IMR-90 (cell line): ENCODE measurements at regions not wholly inside any gene's neighbourhood (a gene's known extent, or its start where the extent isn't known, plus 50 kb on each side); places are given as distances from the start of the nearest gene placed in this dataset.

Experiments used
- ATAC-seq: fragments of 200-7000 bp; cut with Tn5 transposase; 2 replicates; pipeline ENCODE4 v1.9.1; 2020; ENCODE audit warnings: low read depth, mild to moderate bottlenecking, moderate library complexity
- BruUV-seq: library from RNA; stranded (reverse); fragments of 400-500 nt; replicated peaks from 2 replicates; lab custom pipeline; 2021; lab: Mats Ljungman, UMichigan
- CTCF ChIA-PET: fragments of 300-600 bp; formaldehyde crosslinking; extraction: SDS; loops from one replicate; lab custom pipeline; 2021; ENCODE audit warnings: antibody characterized with exemption; lab: Yijun Ruan, JAX
- POLR2A ChIA-PET: fragments of 300-600 bp; sonication (Branson Sonifier 250); formaldehyde crosslinking; loops from one replicate; lab custom pipeline; 2022; ENCODE audit warnings: antibody characterized with exemption; ENCODE audit not compliant: unreplicated experiment; lab: Charles Lee
- DNase-seq: peaks from one replicate; pipeline ENCODE4 v3.0.0; 2013
- H2AFZ ChIP-seq: replicated peaks from 2 replicates; pipeline ENCODE3; 2013; ENCODE audit warnings: low read length, mild to moderate bottlenecking; ENCODE audit not compliant: poor library complexity
- H2AK5ac ChIP-seq: 2 replicates; pipeline ENCODE4 v1.6.1; 2013; ENCODE audit warnings: low read depth, low read length, inconsistent platforms
- H2AK9ac ChIP-seq: replicated peaks from 2 replicates; pipeline ENCODE3; 2013; ENCODE audit warnings: mild to moderate bottlenecking, low read depth, low read length, moderate library complexity; ENCODE audit not compliant: poor library complexity
- H2BK120ac ChIP-seq: 2 replicates; pipeline ENCODE4 v1.6.1; 2013; ENCODE audit warnings: low read depth, low read length, inconsistent platforms
- H2BK15ac ChIP-seq: 3 replicates; pipeline ENCODE4 v1.6.1; 2013; ENCODE audit warnings: low read depth, low read length, inconsistent platforms
- H2BK20ac ChIP-seq: 2 replicates; pipeline ENCODE4 v1.6.1; 2013; ENCODE audit warnings: low read depth, mild to moderate bottlenecking, inconsistent platforms, low read length, moderate library complexity
- H2BK5ac ChIP-seq: 2 replicates; pipeline ENCODE4 v1.6.1; 2013; ENCODE audit warnings: mild to moderate bottlenecking, low read depth, low read length, inconsistent platforms; ENCODE audit not compliant: poor library complexity, severe bottlenecking
- H3K14ac ChIP-seq: replicated peaks from 2 replicates; pipeline ENCODE4 v1.6.1; 2013; ENCODE audit warnings: low read depth, low read length, inconsistent platforms
- H3K18ac ChIP-seq: 2 replicates; pipeline ENCODE4 v1.6.1; 2013; ENCODE audit warnings: low read depth, low read length, control low read depth
- H3K23ac ChIP-seq: 2 replicates; pipeline ENCODE4 v1.6.1; 2013; ENCODE audit warnings: low read depth, low read length, inconsistent platforms
- H3K27ac ChIP-seq: 2 replicates; pipeline ENCODE4 v1.5.1; 2013; ENCODE audit warnings: mild to moderate bottlenecking, control low read depth, low read length; ENCODE audit not compliant: insufficient read depth
- H3K27me3 ChIP-seq: 2 replicates; pipeline ENCODE4 v1.6.1; 2013; ENCODE audit warnings: low read length; ENCODE audit not compliant: control insufficient read depth, insufficient read depth
- H3K36me3 ChIP-seq: 2 replicates; pipeline ENCODE4 v1.6.1; 2013; ENCODE audit warnings: low read length, mixed read lengths; ENCODE audit not compliant: control insufficient read depth, insufficient read depth
- H3K4ac ChIP-seq: 2 replicates; pipeline ENCODE4 v1.6.1; 2013; ENCODE audit warnings: low read depth, low read length, inconsistent platforms
- H3K4me1 ChIP-seq: 2 replicates; pipeline ENCODE4 v1.6.1; 2013; ENCODE audit warnings: low read length, mixed read lengths; ENCODE audit not compliant: control insufficient read depth, insufficient read depth
- H3K4me2 ChIP-seq: 2 replicates; pipeline ENCODE4 v1.6.1; 2013; ENCODE audit warnings: low read depth, mild to moderate bottlenecking, control low read depth, low read length, moderate library complexity
- H3K4me3 ChIP-seq: 2 replicates; pipeline ENCODE4 v1.5.1; 2013; ENCODE audit warnings: low read depth, mild to moderate bottlenecking, control low read depth, low read length, moderate library complexity; ENCODE audit not compliant: insufficient read depth
- H3K56ac ChIP-seq: 2 replicates; pipeline ENCODE4 v1.6.1; 2013; ENCODE audit warnings: low read length, inconsistent platforms; ENCODE audit not compliant: insufficient read depth; ENCODE audit errors: extremely low read depth
- H3K79me1 ChIP-seq, 2 experiments: 2 replicates each; pipeline ENCODE4 v1.6.1; 2013; ENCODE audit warnings: low read length in 2 of 2, inconsistent platforms in 1 of 2, low read depth in 1 of 2
- H3K9ac ChIP-seq: 2 replicates; pipeline ENCODE4 v1.6.1; 2013; ENCODE audit warnings: low read depth, low read length, control low read depth
- H3K9me1 ChIP-seq: 2 replicates; pipeline ENCODE4 v1.6.1; 2013; ENCODE audit warnings: low read length, inconsistent platforms; ENCODE audit not compliant: insufficient read depth
- H3K9me3 ChIP-seq: 2 replicates; pipeline ENCODE4 v1.6.1; 2013; ENCODE audit warnings: low read length; ENCODE audit not compliant: control insufficient read depth, insufficient read depth
- H4K20me1 ChIP-seq: 2 replicates; pipeline ENCODE4 v1.6.1; 2013; ENCODE audit warnings: low read length, inconsistent platforms; ENCODE audit not compliant: insufficient read depth
- H4K5ac ChIP-seq: 2 replicates; pipeline ENCODE4 v1.6.1; 2013; ENCODE audit warnings: mild to moderate bottlenecking, low read depth, low read length, control low read depth
- H4K8ac ChIP-seq, 2 experiments: 2 replicates each; pipeline ENCODE4 v1.6.1; 2013; ENCODE audit warnings: low read depth in 2 of 2, low read length in 2 of 2, control low read depth in 1 of 2, inconsistent platforms in 1 of 2
- H4K91ac ChIP-seq: 2 replicates; pipeline ENCODE4 v1.6.1; 2013; ENCODE audit warnings: low read depth, low read length, inconsistent platforms; ENCODE audit not compliant: insufficient read depth
- BHLHE40 ChIP-seq: fragments of 150-350 bp; IDR thresholded peaks from 2 replicates; pipeline ENCODE4 v1.6.1; 2016; ENCODE audit warnings: mild to moderate bottlenecking, low read depth, low read length
- CEBPB ChIP-seq: IDR thresholded peaks from 2 replicates; pipeline ENCODE4 v1.6.1; 2012; ENCODE audit warnings: low read depth, low read length, improper control_type of control experiment
- CTCF ChIP-seq: conservative IDR thresholded peaks from 2 replicates; pipeline ENCODE4 v1.5.1; 2012; ENCODE audit warnings: mild to moderate bottlenecking, low read depth, low read length, improper control_type of control experiment
- ELK1 ChIP-seq: fragments of 150-350 bp; IDR thresholded peaks from 2 replicates; pipeline ENCODE4 v1.6.1; 2016; ENCODE audit warnings: low read depth, mild to moderate bottlenecking, low read length, moderate library complexity, borderline replicate concordance
- FOS ChIP-seq: fragments of 150-350 bp; IDR thresholded peaks from 2 replicates; pipeline ENCODE4 v1.6.1; 2016; ENCODE audit warnings: low read depth, low read length
- MAFK ChIP-seq: IDR thresholded peaks from 2 replicates; pipeline ENCODE4 v1.6.1; 2012; ENCODE audit warnings: low read depth, low read length, improper control_type of control experiment
- MXI1 ChIP-seq: IDR thresholded peaks from 2 replicates; pipeline ENCODE4 v1.6.1; 2012; ENCODE audit warnings: low read depth, mild to moderate bottlenecking, low read length, moderate library complexity, borderline replicate concordance
- NFE2L2 ChIP-seq: fragments of 150-350 bp; IDR thresholded peaks from 2 replicates; pipeline ENCODE4 v1.6.1; 2016; ENCODE audit warnings: low read depth, mild to moderate bottlenecking, low read length
- POLR2A ChIP-seq: IDR thresholded peaks from 2 replicates; pipeline ENCODE4 v1.6.1; 2012; ENCODE audit warnings: mild to moderate bottlenecking, low read depth, low read length
- RAD21 ChIP-seq: IDR thresholded peaks from 2 replicates; pipeline ENCODE4 v1.6.1; 2012; ENCODE audit warnings: low read length, improper control_type of control experiment
- RCOR1 ChIP-seq: IDR thresholded peaks from 2 replicates; pipeline ENCODE4 v1.6.1; 2012; ENCODE audit warnings: mild to moderate bottlenecking, low read length, improper control_type of control experiment; ENCODE audit not compliant: insufficient replicate concordance
- RFX5 ChIP-seq: IDR thresholded peaks from 2 replicates; pipeline ENCODE4 v1.8.0; 2012; ENCODE audit warnings: low read depth, mild to moderate bottlenecking, low read length, moderate library complexity
- USF2 ChIP-seq: fragments of 150-350 bp; IDR thresholded peaks from 2 replicates; pipeline ENCODE4 v1.6.1; 2017; ENCODE audit warnings: mild to moderate bottlenecking, antibody characterized with exemption, low read length, low read depth
- WGBS, 2 experiments: methylation state at CpG; one replicate each; pipeline versions ENCODE4 v1.1.5 to v1.1.7; 2013; ENCODE audit warnings: missing lambda C conversion rate in 2 of 2; ENCODE audit not compliant: insufficient read length in 1 of 2; ENCODE audit errors: extremely low coverage in 2 of 2; 5-methylcytosine and 5-hydroxymethylcytosine counted together
- dilution Hi-C: fragments of 300-500 bp; cut with HindIII; formaldehyde crosslinking; loops from one replicate; pipeline ENCODE4 v1.14.3; 2018; ENCODE audit warnings: low sequenced_read_pairs; ENCODE audit not compliant: unreplicated experiment
- in situ Hi-C: fragments of 300-500 bp; cut with MboI; formaldehyde crosslinking; loops from 3 replicates; pipeline ENCODE4 v1.14.3; 2019; ENCODE audit warnings: low sequenced_read_pairs, inconsistent platforms, mixed read lengths
- intact Hi-C: fragments of 100-400 bp; cut with micrococcal nuclease; formaldehyde crosslinking; loops from 2 replicates; pipeline ENCODE4 v1.10.0; 2022

- no peak overlapping the region for H4K91ac ChIP-seq
- no peak overlapping the region for H2BK120ac ChIP-seq
- H3K27me3 ChIP-seq = no peaks in the 10 kb centered on the region
- H3K4me3 ChIP-seq = no peak overlapping the region
- dilution Hi-C loops = no loop called here
- H3K4me2 ChIP-seq = no peak overlapping the region
- H4K20me1 ChIP-seq = no peaks in the 10 kb centered on the region
- H2AFZ ChIP-seq = no peak overlapping the region
- no peak overlapping the region for H4K8ac ChIP-seq
- H3K23ac ChIP-seq = no peak overlapping the region
- DNase-seq (no peak), ATAC-seq (no peak)
- TF ChIP-seq POLR2A (no peak), RCOR1 (no peak), MAFK (no peak), RAD21 (no peak), CEBPB (no peak), BHLHE40 (no peak), FOS (no peak), ELK1 (no peak), RFX5 (no peak), MXI1 (no peak), CTCF (no peak), NFE2L2 (no peak), USF2 (no peak)
- H2BK5ac ChIP-seq = no peak overlapping the region
- no peak overlapping the region for H3K27ac ChIP-seq
- no peaks in the 10 kb centered on the region for H3K79me1 ChIP-seq
- no peaks in the 10 kb centered on the region for H3K36me3 ChIP-seq
- no TSS peak for BruUV-seq
- H3K4ac ChIP-seq = no peak overlapping the region
- H3K9ac ChIP-seq = no peak overlapping the region
- no peaks in the 10 kb centered on the region for H3K9me3 ChIP-seq
- CTCF ChIA-PET = no interaction called here
- H3K56ac ChIP-seq = no peak overlapping the region
- no peak overlapping the region for H2BK15ac ChIP-seq
- H3K4me1 ChIP-seq = peaks cover 9% of the 10 kb centered on the region
- H2BK20ac ChIP-seq = no peak overlapping the region
- intact Hi-C loops = no loop called here
- POLR2A ChIA-PET = no interaction called here
- H3K18ac ChIP-seq = no peak overlapping the region
- no peak overlapping the region for H2AK5ac ChIP-seq
- H4K5ac ChIP-seq = no peak overlapping the region
- H3K14ac ChIP-seq = no peak overlapping the region
- no CpG with 5 or more reads among the region's 1 CpG for WGBS, 2 experiments
- no peak overlapping the region for H2AK9ac ChIP-seq
- in situ Hi-C loops = no loop called here
- H3K9me1 ChIP-seq = peaks cover 10% of the 10 kb centered on the region; the same call in 1 of the 2 replicates
These were observed 122.5 kb upstream of the HAAO start for GRCh38 chr2:42914860-42915259.
